Tibial artery (tissue), 4 donors: ENCODE measurements at regions not wholly inside any gene's neighbourhood (a gene's known extent, or its start where the extent isn't known, plus 50 kb on each side); places are given as distances from the start of the nearest gene placed in this dataset.

Source experiments
- DNase-seq, 2 donors: peaks; one replicate each; pipeline ENCODE4 v3.0.0-alpha.2; 2019
- H3K27ac ChIP-seq, 2 donors: fragments of 200-600 bp; sonication (generic) in 1 of 2; 1 replicate in 1 of 2; 2 replicates in 1 of 2; pipeline ENCODE4 v1.5.1; 2018 to 2019; ENCODE audit warnings: mild to moderate bottlenecking in 1 of 2
- H3K27me3 ChIP-seq, 2 donors: fragments of 200-600 bp; sonication (generic) in 1 of 2; one replicate each; pipeline versions ENCODE4 v1.5.1 to v1.6.0; 2016 to 2019
- H3K36me3 ChIP-seq, 3 donors: fragments of 200-600 bp; sonication (generic) in 2 of 3; one replicate each; pipeline ENCODE4 v1.5.1; 2016 to 2019; ENCODE audit warnings: mild to moderate bottlenecking in 2 of 3
- H3K4me1 ChIP-seq, 4 donors: fragments of 200-600 bp; sonication (generic) in 2 of 4; 1 replicate in 3 of 4; 2 replicates in 1 of 4; pipeline ENCODE4 v1.5.1; 2016 to 2019
- H3K4me3 ChIP-seq, 2 donors: fragments of 200-600 bp; sonication (generic) in 1 of 2; 1 replicate in 1 of 2; 2 replicates in 1 of 2; pipeline ENCODE4 v1.5.1; 2018 to 2019; ENCODE audit warnings: mild to moderate bottlenecking in 2 of 2
- H3K9me3 ChIP-seq, 3 donors: fragments of 200-600 bp; sonication (generic) in 1 of 3; one replicate each; pipeline ENCODE4 v1.5.1; 2016 to 2019
- CTCF ChIP-seq, 2 experiments: fragments of 200-600 bp in 1 of 2; fragments of 450-650 bp in 1 of 2; IDR thresholded peaks; one replicate each; pipeline ENCODE4 v1.5.1; 2017 to 2019; ENCODE audit warnings: antibody characterized with exemption in 2 of 2, mild to moderate bottlenecking in 1 of 2, moderate library complexity in 1 of 2
- intact Hi-C: fragments of 100-400 bp; cut with DNase I; formaldehyde crosslinking; loops from one replicate; pipeline ENCODE4 v1.15.0; 2023; ENCODE audit warnings: low total_unique reads

GRCh38 chr11:91902312-91902711, 322.3 kb upstream of the FAT3 start:
- Histone ChIP-seq H3K4me3 (no peak overlapping the region), H3K4me1 (no peaks in the 10 kb centered on the region), H3K9me3 (no peaks in the 10 kb centered on the region), H3K27me3 (no peaks in the 10 kb centered on the region), H3K27ac (no peak overlapping the region), H3K36me3 (no peaks in the 10 kb centered on the region)
- intact Hi-C loops: no loop called here
- DNase-seq: no peak
- TF ChIP-seq CTCF (IDR thresholded peaks at IDR 0.05): no peak

GRCh38 chr11:91880660-91881059, 344.0 kb upstream of the FAT3 start:
- TF ChIP-seq CTCF (IDR thresholded peaks at IDR 0.05): no peak
- no peaks in the 10 kb centered on the region for H3K27me3 ChIP-seq
- no peak for DNase-seq
- intact Hi-C loops: no loop called here
- no peak overlapping the region for H3K27ac ChIP-seq
- H3K9me3 ChIP-seq: no peaks in the 10 kb centered on the region
- H3K36me3 ChIP-seq: no peaks in the 10 kb centered on the region
- H3K4me1 ChIP-seq: no peaks in the 10 kb centered on the region
- no peak overlapping the region for H3K4me3 ChIP-seq

GRCh38 chr11:91876746-91877145, 347.9 kb upstream of the FAT3 start:
- intact Hi-C loops: no loop called here
- no peaks in the 10 kb centered on the region for H3K27me3 ChIP-seq
- no peak for DNase-seq
- TF ChIP-seq CTCF (IDR thresholded peaks at IDR 0.05): no peak
- H3K27ac ChIP-seq: no peak overlapping the region
- no peaks in the 10 kb centered on the region for H3K9me3 ChIP-seq
- no peak overlapping the region for H3K4me3 ChIP-seq
- no peaks in the 10 kb centered on the region for H3K4me1 ChIP-seq
- no peaks in the 10 kb centered on the region for H3K36me3 ChIP-seq

DNA sequence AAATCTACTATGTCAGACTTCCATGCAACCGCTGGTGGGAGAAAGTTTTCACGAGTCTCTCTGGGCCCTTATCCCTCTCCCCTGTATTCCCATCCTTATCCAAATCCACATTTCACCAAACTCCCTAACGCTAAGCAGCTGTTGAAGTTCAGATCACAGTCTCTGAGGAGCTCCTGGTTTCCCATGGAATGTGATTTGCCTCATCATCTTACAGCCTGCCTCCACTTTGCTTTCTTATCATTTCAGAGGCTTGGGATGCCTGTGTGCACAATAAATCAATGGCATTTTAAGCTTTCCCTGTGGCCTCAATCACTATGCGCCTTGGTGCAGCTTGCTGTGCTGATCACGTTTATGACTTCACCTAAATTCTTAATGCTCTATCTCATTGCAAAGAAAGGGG, 352.4 kb upstream of the FAT3 start:
- H3K9me3 ChIP-seq: no peaks in the 10 kb centered on the region
- peaks cover 0 to 8% (median 4%) of the 10 kb centered on the region in 4 donors for H3K4me1 ChIP-seq
- H3K36me3 ChIP-seq: no peaks in the 10 kb centered on the region
- no peaks in the 10 kb centered on the region for H3K27me3 ChIP-seq
- intact Hi-C loops: no loop called here
- no peak overlapping the region for H3K27ac ChIP-seq
- no peak for DNase-seq
- TF ChIP-seq CTCF (IDR thresholded peaks at IDR 0.05): no peak
- H3K4me3 ChIP-seq: no peak overlapping the region

- Histone ChIP-seq H3K4me3 (no peak overlapping the region), H3K4me1 (peaks cover 0 to 8% (median 4%) of the 10 kb centered on the region in 4 donors), H3K27ac (no peak overlapping the region), H3K9me3 (no peaks in the 10 kb centered on the region), H3K36me3 (no peaks in the 10 kb centered on the region), H3K27me3 (no peaks in the 10 kb centered on the region)
- intact Hi-C loops: no loop called here
- TF ChIP-seq CTCF (IDR thresholded peaks at IDR 0.05): no peak
- DNase-seq: no peak
Measured at GRCh38 chr11:91871791-91872190, 352.8 kb upstream of the FAT3 start.

- H3K4me1 ChIP-seq: peaks cover 0 to 8% (median 4%) of the 10 kb centered on the region in 4 donors
- intact Hi-C loops: no loop called here
- no peaks in the 10 kb centered on the region for H3K27me3 ChIP-seq
- H3K27ac ChIP-seq: no peak overlapping the region
- no peaks in the 10 kb centered on the region for H3K9me3 ChIP-seq
- no peaks in the 10 kb centered on the region for H3K36me3 ChIP-seq
- no peak overlapping the region for H3K4me3 ChIP-seq
- no peak for TF ChIP-seq CTCF (IDR thresholded peaks at IDR 0.05)
- no peak for DNase-seq
Measured at GRCh38 chr11:91871048-91871447, 353.6 kb upstream of the FAT3 start.
